Endometrium (tissue), 2 donors: ENCODE measurements at regions not wholly inside any gene's neighbourhood (a gene's known extent, or its start where the extent isn't known, plus 50 kb on each side); places are given as distances from the start of the nearest gene placed in this dataset.
A peak's percentile ranks its signal among the peaks of the same experiment; 100 is the strongest.
"Not testable (repeated sequence)": the region's sequence is repeated elsewhere in the genome, so short reads cannot be mapped to it uniquely, and the experiment has no call there.

Experiments used
- FAIRE-seq: peaks from 2 replicates; lab custom pipeline; 2012; peaks lifted over from hg19 to GRCh38; lab: Jason Lieb, UNC
- donor health status: control.
- donor health status: control.

- no peak for FAIRE-seq
Measured at GRCh38 chr4:72770708-72771107, 201.7 kb upstream of the ADAMTS3 start.

GRCh38 chr4:72768364-72768763, 199.3 kb upstream of the ADAMTS3 start:
- no peak for FAIRE-seq

GRCh38 chr4:72767618-72768302, 198.7 kb upstream of the ADAMTS3 start:
- no peak for FAIRE-seq

GRCh38 chr4:72765788-72766187, 196.8 kb upstream of the ADAMTS3 start:
- not testable (repeated sequence) for FAIRE-seq

- no peak for FAIRE-seq
Measured at GRCh38 chr4:72761368-72762038, 192.5 kb upstream of the ADAMTS3 start.

- FAIRE-seq = not testable (repeated sequence)
Measured at GRCh38 chr4:72753414-72753813, 184.4 kb upstream of the ADAMTS3 start.

- FAIRE-seq = no peak
Measured at GRCh38 chr4:72744103-72744725, 175.2 kb upstream of the ADAMTS3 start.

- no peak for FAIRE-seq
Measured at GRCh38 chr4:72743078-72743477, 174.1 kb upstream of the ADAMTS3 start.

- no peak for FAIRE-seq
Measured at GRCh38 chr4:72715299-72715698, 146.3 kb upstream of the ADAMTS3 start.

- no peak for FAIRE-seq
Measured at GRCh38 chr4:72714482-72715279, 145.7 kb upstream of the ADAMTS3 start.

GRCh38 chr4:72712997-72713396, 144.0 kb upstream of the ADAMTS3 start:
- no peak for FAIRE-seq

GRCh38 chr4:72709475-72709874, 140.5 kb upstream of the ADAMTS3 start:
- FAIRE-seq = no peak

GRCh38 chr4:72706684-72707083, 137.7 kb upstream of the ADAMTS3 start:
- no peak for FAIRE-seq

GRCh38 chr4:72704925-72705640, 136.1 kb upstream of the ADAMTS3 start:
- not testable (repeated sequence) for FAIRE-seq

- no peak for FAIRE-seq
Measured at GRCh38 chr4:72702948-72703347, 133.9 kb upstream of the ADAMTS3 start.

- peak; percentile 72 for FAIRE-seq
Measured at GRCh38 chr4:72701987-72702819, 133.2 kb upstream of the ADAMTS3 start.

GRCh38 chr4:72690771-72691170, 121.8 kb upstream of the ADAMTS3 start:
- FAIRE-seq = no peak

- FAIRE-seq = no peak
Measured at GRCh38 chr4:72689923-72690322, 120.9 kb upstream of the ADAMTS3 start.

GRCh38 chr4:72686390-72686789, 117.4 kb upstream of the ADAMTS3 start:
- FAIRE-seq = not testable (repeated sequence)

GRCh38 chr4:72679666-72680065, 110.6 kb upstream of the ADAMTS3 start:
- no peak for FAIRE-seq

- no peak for FAIRE-seq
Measured at GRCh38 chr4:72677886-72678285, 108.9 kb upstream of the ADAMTS3 start.
